ENCODE measurements at regions not wholly inside any gene's neighbourhood (a gene's known extent, or its start where the extent isn't known, plus 50 kb on each side); places are given as distances from the start of the nearest gene placed in this dataset.

- H3K9me3 ChIP-seq: no peaks in the 10 kb centered on the region
- no peaks in the 10 kb centered on the region for H3K4me1 ChIP-seq
- H3K27me3 ChIP-seq: no peaks in the 10 kb centered on the region
- DNase-seq: no peak
- TF ChIP-seq CTCF (IDR thresholded peaks at IDR 0.05) (no peak), POLR2A (IDR thresholded peaks at IDR 0.05) (no peak)
- intact Hi-C loops (cut with DNase I): no loop called here
- no peak overlapping the region for H3K4me3 ChIP-seq
- no peaks in the 10 kb centered on the region for H3K36me3 ChIP-seq
- H3K27ac ChIP-seq: no peak overlapping the region
- 84 to 89% methylated on average over 4 of the region's 4 CpGs for WGBS, 2 donors
Measured at GRCh38 chr5:14082523-14082922, 60.6 kb upstream of the TRIO start.

GRCh38 chr5:14081791-14082190 lies 61.4 kb upstream of the TRIO start:
- Histone ChIP-seq H3K36me3 (no peaks in the 10 kb centered on the region), H3K9me3 (no peaks in the 10 kb centered on the region), H3K4me1 (no peaks in the 10 kb centered on the region), H3K27ac (no peak overlapping the region), H3K27me3 (no peaks in the 10 kb centered on the region), H3K4me3 (no peak overlapping the region)
- intact Hi-C loops (cut with DNase I): no loop called here
- no peak for TF ChIP-seq CTCF (IDR thresholded peaks at IDR 0.05)
- no peak for TF ChIP-seq POLR2A (IDR thresholded peaks at IDR 0.05)
- 10 to 75% methylated on average over 1 of the region's 1 CpG for WGBS, 2 donors
- no peak for DNase-seq

GRCh38 chr5:14078716-14079115 lies 64.4 kb upstream of the TRIO start:
- WGBS, 2 donors: 88 to 96% methylated on average over 3 of the region's 3 CpGs
- TF ChIP-seq CTCF (IDR thresholded peaks at IDR 0.05): no peak
- TF ChIP-seq POLR2A (IDR thresholded peaks at IDR 0.05): no peak
- Histone ChIP-seq H3K4me1 (no peaks in the 10 kb centered on the region), H3K4me3 (no peak overlapping the region), H3K27ac (no peak overlapping the region), H3K9me3 (no peaks in the 10 kb centered on the region), H3K36me3 (no peaks in the 10 kb centered on the region), H3K27me3 (no peaks in the 10 kb centered on the region)
- no peak for DNase-seq
- intact Hi-C loops (cut with DNase I): no loop called here

GRCh38 chr5:14077501-14077900 lies 65.6 kb upstream of the TRIO start:
- 69 to 89% methylated on average over 7 to 8 of the region's 8 CpGs for WGBS, 2 donors
- Histone ChIP-seq H3K9me3 (no peaks in the 10 kb centered on the region), H3K27ac (no peak overlapping the region), H3K36me3 (no peaks in the 10 kb centered on the region), H3K4me1 (no peaks in the 10 kb centered on the region), H3K27me3 (no peaks in the 10 kb centered on the region), H3K4me3 (no peak overlapping the region)
- TF ChIP-seq POLR2A (IDR thresholded peaks at IDR 0.05): no peak
- TF ChIP-seq CTCF (IDR thresholded peaks at IDR 0.05): no peak
- DNase-seq: no peak
- intact Hi-C loops (cut with DNase I): no loop called here

- Histone ChIP-seq H3K27me3 (no peaks in the 10 kb centered on the region), H3K27ac (no peak overlapping the region), H3K9me3 (no peaks in the 10 kb centered on the region), H3K36me3 (no peaks in the 10 kb centered on the region), H3K4me1 (no peaks in the 10 kb centered on the region), H3K4me3 (no peak overlapping the region)
- no peak for DNase-seq
- intact Hi-C loops (cut with DNase I): no loop called here
- no peak for TF ChIP-seq CTCF (IDR thresholded peaks at IDR 0.05)
- no peak for TF ChIP-seq POLR2A (IDR thresholded peaks at IDR 0.05)
- WGBS, 2 donors: 60 to 66% methylated on average over 4 to 6 of the region's 7 CpGs
Measured at GRCh38 chr5:14076561-14076960, 66.6 kb upstream of the TRIO start.

All from esophagus squamous epithelium (tissue), 5 donors.